ENCODE measurements at regions not wholly inside any gene's neighbourhood (a gene's known extent, or its start where the extent isn't known, plus 50 kb on each side); places are given as distances from the start of the nearest gene placed in this dataset.

- Histone ChIP-seq H3K4ac (ENCODE audit: low read depth, low read length) (no peak overlapping the region), H3K4me2 (ENCODE audit: insufficient read depth, insufficient read length, low read length) (no peak overlapping the region), H4K8ac (replicated peaks; ENCODE audit: insufficient read length, low read depth, low read length) (no peak overlapping the region), H3K56ac (ENCODE audit: insufficient read length, low read depth, low read length) (no peak overlapping the region), H2BK12ac (ENCODE audit: insufficient read length, low read depth, low read length) (no peak overlapping the region), H3K23ac (ENCODE audit: insufficient read length, low read depth, low read length) (no peak overlapping the region), H3K14ac (ENCODE audit: insufficient read depth, low read length) (no peak overlapping the region), H3K4me1 (ENCODE audit: insufficient read depth, low read length) (no peaks in the 10 kb centered on the region), H2BK15ac (ENCODE audit: low read depth, low read length) (no peak overlapping the region), H2BK5ac (ENCODE audit: insufficient read length, low read length) (no peak overlapping the region), H2AK5ac (ENCODE audit: insufficient read length, low read length) (no peak overlapping the region), H4K20me1 (ENCODE audit: control insufficient read depth, insufficient read depth, insufficient read length) (no peaks in the 10 kb centered on the region), H2BK20ac (ENCODE audit: low read depth, low read length, poor library complexity, severe bottlenecking) (no peak overlapping the region), H3K79me2 (ENCODE audit: insufficient read depth, low read length) (no peaks in the 10 kb centered on the region), H3K27ac (ENCODE audit: insufficient read length, low read depth, low read length) (no peak overlapping the region), H4K91ac (ENCODE audit: insufficient read length, low read depth, low read length) (no peak overlapping the region), H3K18ac (ENCODE audit: insufficient read length, low read depth, low read length) (no peak overlapping the region), H3K79me1 (ENCODE audit: insufficient read depth, low read depth, low read length, poor library complexity, severe bottlenecking) (no peaks in the 10 kb centered on the region), H3K9ac (ENCODE audit: extremely low read depth, insufficient read length, low read length) (no peak overlapping the region), H3K27me3 (ENCODE audit: insufficient read depth, low read length) (no peaks in the 10 kb centered on the region), H3T11ph (ENCODE audit: low read length) (no peak overlapping the region), H3K9me3 (ENCODE audit: control insufficient read depth, low read depth, low read length) (no peaks in the 10 kb centered on the region), H2BK120ac (ENCODE audit: low read depth, low read length, poor library complexity, severe bottlenecking) (no peak overlapping the region), H4K5ac (ENCODE audit: insufficient read length, low read depth, low read length) (no peak overlapping the region), H3K23me2 (ENCODE audit: insufficient read length, low read depth, low read length, poor library complexity, severe bottlenecking) (no peaks in the 10 kb centered on the region), H2AFZ (ENCODE audit: low read length) (no peak overlapping the region)
- Mint-ChIP-seq H3K36me3 (ENCODE audit: insufficient read depth in 1 of 3, low read depth in 3 of 3) (peaks cover 22 to 47% (median 24%) of the 10 kb centered on the region in 3 experiments), H3K27ac (no peak overlapping the region), H3K4me3 (no peak overlapping the region), H3K27me3 (ENCODE audit: low read depth) (no peaks in the 10 kb centered on the region), H3K4me1 (no peaks in the 10 kb centered on the region), H3K9me3 (peaks cover 34 to 49% of the 10 kb centered on the region in 2 experiments)
- no peak for DNase-seq
- TF ChIP-seq CTCF (conservative IDR thresholded peaks at IDR 0.05): no peak
These were observed 1386.2 kb upstream of the ACVR2A start for GRCh38 chr2:146458585-146458984.
